BE2C (cell line): ENCODE measurements at regions not wholly inside any gene's neighbourhood (a gene's known extent, or its start where the extent isn't known, plus 50 kb on each side); places are given as distances from the start of the nearest gene placed in this dataset.
A peak's percentile ranks its signal among the peaks of the same experiment; 100 is the strongest.
"Not testable (repeated sequence)": the region's sequence is repeated elsewhere in the genome, so short reads cannot be mapped to it uniquely, and the experiment has no call there.

Source experiments
- DNase-seq: peaks from one replicate; pipeline ENCODE4 v3.0.0-alpha.2; 2020
- H3K27me3 ChIP-seq: fragments of 250-450 bp; sonication (Bioruptor Pico); 2 replicates; pipeline ENCODE4 v1.5.1; 2020; ENCODE audit warnings: mild to moderate bottlenecking
- H3K36me3 ChIP-seq: fragments of 250-450 bp; sonication (Bioruptor Pico); 2 replicates; pipeline ENCODE4 v1.5.1; 2020; ENCODE audit warnings: mild to moderate bottlenecking
- H3K4me1 ChIP-seq: fragments of 250-450 bp; sonication (Bioruptor Pico); 2 replicates; pipeline ENCODE4 v1.5.1; 2020
- H3K4me3 ChIP-seq: 2 replicates; pipeline ENCODE4 v1.5.1; 2011; ENCODE audit warnings: low read depth, low read length
- H3K9me3 ChIP-seq: fragments of 250-450 bp; sonication (Bioruptor Pico); 2 replicates; pipeline ENCODE4 v1.5.1; 2020
- CTCF ChIP-seq: IDR thresholded peaks from 2 replicates; pipeline ENCODE4 v1.5.1; 2012; ENCODE audit warnings: mild to moderate bottlenecking, low read depth, low read length

GRCh38 chr4:162498168-162498567, 334.4 kb upstream of the FSTL5 start:
- no peak overlapping the region for H3K4me3 ChIP-seq
- no peaks in the 10 kb centered on the region for H3K9me3 ChIP-seq
- DNase-seq = no peak
- no peak for TF ChIP-seq CTCF
- no peaks in the 10 kb centered on the region for H3K27me3 ChIP-seq
- H3K4me1 ChIP-seq = no peaks in the 10 kb centered on the region
- H3K36me3 ChIP-seq = no peaks in the 10 kb centered on the region

- TF ChIP-seq CTCF = peak; percentile 85
- H3K27me3 ChIP-seq = no peaks in the 10 kb centered on the region
- no peak for DNase-seq
- H3K9me3 ChIP-seq = no peaks in the 10 kb centered on the region
- H3K36me3 ChIP-seq = no peaks in the 10 kb centered on the region
- no peaks in the 10 kb centered on the region for H3K4me1 ChIP-seq
- H3K4me3 ChIP-seq = no peak overlapping the region
Measured at GRCh38 chr4:162497564-162498167, 333.9 kb upstream of the FSTL5 start.

GRCh38 chr4:162494935-162495334, 331.1 kb upstream of the FSTL5 start:
- H3K27me3 ChIP-seq = no peaks in the 10 kb centered on the region
- no peak for TF ChIP-seq CTCF

GRCh38 chr4:162485486-162485885, 321.7 kb upstream of the FSTL5 start:
- Histone ChIP-seq H3K4me3 (no peak overlapping the region), H3K36me3 (no peaks in the 10 kb centered on the region), H3K4me1 (no peaks in the 10 kb centered on the region), H3K27me3 (no peaks in the 10 kb centered on the region), H3K9me3 (no peaks in the 10 kb centered on the region)
- no peak for TF ChIP-seq CTCF
- no peak for DNase-seq

More at GRCh38 chr4:162494935-162495334, 331.1 kb upstream of the FSTL5 start:
- Histone ChIP-seq H3K4me3 (no peak overlapping the region), H3K4me1 (no peaks in the 10 kb centered on the region), H3K36me3 (no peaks in the 10 kb centered on the region), H3K9me3 (no peaks in the 10 kb centered on the region)
- DNase-seq = no peak

GRCh38 chr4:162475246-162475645, 311.4 kb upstream of the FSTL5 start:
- H3K36me3 ChIP-seq = no peaks in the 10 kb centered on the region
- H3K9me3 ChIP-seq = no peaks in the 10 kb centered on the region
- DNase-seq = no peak
- no peaks in the 10 kb centered on the region for H3K4me1 ChIP-seq
- no peak overlapping the region for H3K4me3 ChIP-seq
- H3K27me3 ChIP-seq = no peaks in the 10 kb centered on the region
- no peak for TF ChIP-seq CTCF

- Histone ChIP-seq H3K4me3 (no peak overlapping the region), H3K36me3 (no peaks in the 10 kb centered on the region), H3K9me3 (no peaks in the 10 kb centered on the region), H3K4me1 (no peaks in the 10 kb centered on the region), H3K27me3 (no peaks in the 10 kb centered on the region)
- no peak for DNase-seq
- no peak for TF ChIP-seq CTCF
Measured at GRCh38 chr4:162469977-162470376, 306.2 kb upstream of the FSTL5 start.

GRCh38 chr4:162465356-162465755, 301.6 kb upstream of the FSTL5 start:
- H3K4me3 ChIP-seq, DNase-seq, H3K27me3 ChIP-seq, H3K4me1 ChIP-seq, H3K36me3 ChIP-seq, H3K9me3 ChIP-seq: not testable (repeated sequence)
